ENCODE measurements at regions not wholly inside any gene's neighbourhood (a gene's known extent, or its start where the extent isn't known, plus 50 kb on each side); places are given as distances from the start of the nearest gene placed in this dataset.

DNA sequence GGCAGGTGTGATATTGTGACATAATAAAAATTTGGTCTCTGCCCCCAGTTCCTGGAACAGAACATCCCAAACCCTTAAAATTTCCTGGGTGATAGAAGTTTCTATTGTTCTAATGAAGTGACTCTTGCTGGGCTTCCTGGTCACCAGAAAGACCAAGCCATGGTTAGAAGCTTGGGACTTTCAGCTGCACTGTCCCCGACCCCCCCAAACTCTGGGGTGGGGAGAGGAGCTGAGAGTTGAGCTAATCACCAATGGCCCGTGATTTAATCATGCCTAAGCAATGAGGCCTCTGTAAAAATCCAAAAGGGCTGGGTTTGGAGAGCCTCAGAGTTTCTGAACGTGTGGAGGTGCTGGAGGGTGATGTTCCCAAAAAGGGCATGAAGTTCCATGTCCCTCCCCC, 54.8 kb upstream of the FTH1 start:
- Histone ChIP-seq H3K9ac (ENCODE audit: low read depth in 1 of 2, low read length in 2 of 2) (no peak overlapping the region), H3K27ac (ENCODE audit: low read depth in 1 of 2, low read length in 2 of 2) (no peak overlapping the region), H3K4me3 (ENCODE audit: low read depth in 1 of 3, low read length in 3 of 3) (no peak overlapping the region), H3K27me3 (ENCODE audit: control insufficient read depth in 4 of 4, insufficient read depth in 4 of 4, low read length in 3 of 4) (no peaks in the 10 kb centered on the region), H3K36me3 (ENCODE audit: control insufficient read depth in 4 of 4, insufficient read depth in 3 of 4, low read depth in 1 of 4, low read length in 3 of 4) (no peaks in the 10 kb centered on the region), H3K9me3 (ENCODE audit: control insufficient read depth in 4 of 4, low read length in 3 of 4) (peaks cover 0 to 2% (median 0%) of the 10 kb centered on the region in 4 donors), H3K4me1 (ENCODE audit: control insufficient read depth in 4 of 4, insufficient read depth in 4 of 4, low read length in 3 of 4) (peaks cover 0 to 10% (median 2%) of the 10 kb centered on the region in 4 donors)
- TF ChIP-seq YY1 (IDR thresholded peaks at IDR 0.05) (no peak), HNF4A (conservative IDR thresholded peaks at IDR 0.05) (no peak), TAF1 (conservative IDR thresholded peaks at IDR 0.05) (no peak), REST (IDR thresholded peaks at IDR 0.05) (no peak), JUND (IDR thresholded peaks at IDR 0.05) (no peak)
- TF ChIP-seq, protein P1, sequence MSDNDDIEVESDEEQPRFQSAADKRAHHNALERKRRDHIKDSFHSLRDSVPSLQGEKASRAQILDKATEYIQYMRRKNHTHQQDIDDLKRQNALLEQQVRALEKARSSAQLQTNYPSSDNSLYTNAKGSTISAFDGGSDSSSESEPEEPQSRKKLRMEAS (IDR thresholded peaks at IDR 0.05) = no peak
- no peak for DNase-seq (ENCODE audit: low spot score)
- 69% methylated on average over 3 of the region's 3 CpGs for WGBS

GRCh38 chr11:62020661-62021060, 53.2 kb upstream of the FTH1 start:
- Histone ChIP-seq H3K9me3 (ENCODE audit: control insufficient read depth in 4 of 4, low read length in 3 of 4) (peaks cover 0 to 2% (median 0%) of the 10 kb centered on the region in 4 donors), H3K27ac (ENCODE audit: low read depth in 1 of 2, low read length in 2 of 2) (no peak overlapping the region), H3K4me3 (ENCODE audit: low read depth in 1 of 3, low read length in 3 of 3) (no peak overlapping the region), H3K4me1 (ENCODE audit: control insufficient read depth in 4 of 4, insufficient read depth in 4 of 4, low read length in 3 of 4) (peaks cover 0 to 7% (median 2%) of the 10 kb centered on the region in 4 donors), H3K27me3 (ENCODE audit: control insufficient read depth in 4 of 4, insufficient read depth in 4 of 4, low read length in 3 of 4) (no peaks in the 10 kb centered on the region), H3K36me3 (ENCODE audit: control insufficient read depth in 4 of 4, insufficient read depth in 3 of 4, low read depth in 1 of 4, low read length in 3 of 4) (no peaks in the 10 kb centered on the region), H3K9ac (ENCODE audit: low read depth in 1 of 2, low read length in 2 of 2) (no peak overlapping the region)
- DNase-seq (ENCODE audit: low spot score) = no peak
- WGBS = 88% methylated on average over 3 of the region's 3 CpGs
- no peak for TF ChIP-seq TAF1 (conservative IDR thresholded peaks at IDR 0.05)
- no peak for TF ChIP-seq YY1 (IDR thresholded peaks at IDR 0.05)
- no peak for TF ChIP-seq SP1 (IDR thresholded peaks at IDR 0.05)
- no peak for TF ChIP-seq FOXA2 (IDR thresholded peaks at IDR 0.05)
- TF ChIP-seq HNF4G (IDR thresholded peaks at IDR 0.05) = no peak
- no peak for TF ChIP-seq EGR1 (IDR thresholded peaks at IDR 0.05; ENCODE audit: low read depth in 2 of 2)
- TF ChIP-seq NR2F2 (IDR thresholded peaks at IDR 0.05) = no peak
- TF ChIP-seq GABPA (IDR thresholded peaks at IDR 0.05 in 1 of 2, conservative IDR thresholded peaks at IDR 0.05 in 1 of 2) = no peak
- no peak for TF ChIP-seq HNF4A (conservative IDR thresholded peaks at IDR 0.05)
- TF ChIP-seq, protein P1 (IDR thresholded peaks at IDR 0.05) = no peak
- no peak for TF ChIP-seq REST (IDR thresholded peaks at IDR 0.05)

Measured in liver (tissue), 7 donors.